HG02970 (cell line): ENCODE measurements at regions not wholly inside any gene's neighbourhood (a gene's known extent, or its start where the extent isn't known, plus 50 kb on each side); places are given as distances from the start of the nearest gene placed in this dataset.

Experiments
- ATAC-seq: cut with Tn5 transposase; IDR thresholded peaks from one replicate; pipeline ENCODE4 v1.9.1; 2021; ENCODE audit warnings: mild to moderate bottlenecking, moderate library complexity, moderate number of reproducible peaks; ENCODE audit not compliant: unreplicated experiment, low FRiP score

GRCh38 chr2:76467326-76467725, 756.6 kb upstream of the GCFC2 start:
- ATAC-seq = no peak

DNA sequence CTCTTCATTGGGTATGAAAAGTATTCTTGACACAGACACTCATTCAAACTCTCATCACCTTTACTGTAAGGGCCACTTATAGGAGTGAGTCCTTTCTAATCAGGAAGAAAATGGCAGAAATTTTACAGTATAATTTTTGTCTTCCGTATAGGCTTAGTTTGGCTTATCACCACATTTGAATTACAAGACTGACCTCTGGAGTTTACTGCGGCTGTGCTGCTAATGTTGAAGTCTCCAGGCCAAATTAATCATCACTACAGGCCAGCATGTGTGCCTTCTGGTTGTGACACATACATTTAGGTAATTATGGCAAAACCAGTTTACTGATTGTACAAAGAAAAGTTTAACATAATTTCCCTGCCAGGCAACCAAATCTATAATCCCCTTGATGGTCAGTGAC, 753.6 kb upstream of the GCFC2 start:
- no peak for ATAC-seq

- no peak for ATAC-seq
These were observed 750.7 kb upstream of the GCFC2 start for GRCh38 chr2:76461431-76461830.

DNA sequence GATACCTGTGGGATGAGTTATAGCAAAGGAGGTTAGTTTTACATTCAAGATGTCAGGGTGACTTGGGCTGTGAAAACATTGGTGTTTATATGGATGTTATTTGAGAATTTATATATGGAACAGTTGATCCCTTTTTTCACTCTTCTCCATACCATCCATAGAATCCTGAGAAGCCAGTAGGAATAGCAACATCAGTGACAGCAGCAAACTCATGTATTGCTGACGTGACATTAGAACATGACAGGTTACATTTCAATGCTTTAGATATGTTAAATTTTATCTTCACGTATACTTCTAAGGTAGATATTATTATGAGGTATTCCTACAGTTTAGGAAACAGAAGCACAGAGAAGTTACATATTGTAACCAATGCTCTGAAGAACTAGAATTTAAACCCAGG, 745.2 kb upstream of the GCFC2 start:
- ATAC-seq = no peak

DNA sequence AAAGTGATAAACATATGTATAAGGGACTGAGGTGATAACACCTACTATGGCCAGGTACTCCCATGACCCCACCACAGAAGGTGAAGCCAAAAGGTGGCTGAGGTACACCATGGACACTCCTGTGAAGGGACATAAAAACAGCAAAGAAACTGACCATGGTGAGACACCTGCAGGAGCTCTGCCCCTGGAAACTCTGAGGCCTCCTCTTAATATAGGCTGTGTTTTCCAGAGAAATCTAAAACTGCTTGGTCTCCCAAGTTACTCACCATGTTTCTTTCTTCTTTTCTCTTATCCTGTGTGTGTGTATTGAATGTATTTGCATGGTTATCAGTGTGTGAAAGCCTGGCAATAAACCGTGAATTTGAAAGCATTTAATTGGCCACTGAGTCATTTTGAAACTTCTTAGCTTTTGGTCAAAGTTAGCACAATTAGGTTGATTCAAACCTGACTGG, 739.3 kb upstream of the GCFC2 start:
- no peak for ATAC-seq

- ATAC-seq = no peak
These were observed 738.2 kb upstream of the GCFC2 start for GRCh38 chr2:76448956-76449355.

GRCh38 chr2:76447294-76447693, 736.6 kb upstream of the GCFC2 start:
- ATAC-seq = no peak

DNA sequence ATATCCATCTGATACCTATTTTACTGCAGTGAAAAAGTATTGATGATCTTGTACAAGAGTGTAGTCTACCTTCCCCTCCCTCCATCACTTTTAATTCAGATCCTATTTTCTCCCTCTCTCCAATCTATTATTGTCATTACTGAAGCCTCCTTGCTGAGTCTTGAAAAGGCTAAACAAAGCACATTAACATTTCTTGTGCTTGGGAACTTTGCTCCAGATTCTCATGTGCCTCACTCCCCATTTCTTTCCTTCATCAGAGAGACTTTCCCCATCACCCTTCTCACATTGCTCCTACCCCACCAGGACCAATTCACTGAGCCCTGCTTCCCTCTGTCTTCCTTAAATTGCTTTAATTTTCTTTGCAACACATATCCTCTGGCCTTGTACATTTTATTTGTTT, 736.2 kb upstream of the GCFC2 start:
- no peak for ATAC-seq

DNA sequence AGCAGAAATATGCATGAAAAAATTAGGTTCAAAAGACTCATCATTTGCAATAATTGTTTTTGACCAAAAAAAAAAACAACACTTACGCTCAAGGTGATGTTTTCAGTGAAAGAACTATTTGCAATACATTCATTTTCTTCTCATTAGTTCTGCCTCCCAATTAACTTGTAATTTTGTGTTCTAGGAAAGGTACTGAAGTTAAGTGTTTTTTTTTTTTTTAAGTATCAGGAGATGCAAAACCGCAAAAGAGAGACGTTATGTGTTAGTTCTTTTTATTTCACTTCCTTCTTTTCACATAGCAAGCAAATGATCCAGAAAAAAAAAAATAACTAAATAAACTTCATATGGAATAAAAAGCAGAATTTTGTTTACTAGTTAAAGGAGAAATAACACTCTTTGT, 735.2 kb upstream of the GCFC2 start:
- ATAC-seq = no peak

GRCh38 chr2:76444732-76445131, 734.0 kb upstream of the GCFC2 start:
- ATAC-seq = no peak

DNA sequence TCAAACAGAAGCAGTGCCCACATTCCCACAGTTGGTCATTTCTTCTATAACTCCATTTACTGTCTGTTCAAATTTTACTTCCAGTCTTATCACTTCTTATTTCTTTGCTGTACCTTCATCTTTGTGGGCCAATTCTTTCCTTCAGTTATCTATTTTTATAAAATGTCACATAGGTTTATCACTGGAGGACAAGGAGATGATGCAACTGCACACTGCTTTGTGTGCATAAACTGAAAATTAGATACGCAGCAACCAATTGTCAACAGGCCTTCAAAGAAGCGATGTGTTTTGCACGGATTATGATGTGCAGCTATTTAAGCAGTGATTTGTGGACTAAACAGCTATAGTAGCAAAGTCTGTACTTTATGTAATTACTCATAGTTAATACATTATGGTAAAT, 726.8 kb upstream of the GCFC2 start:
- ATAC-seq = no peak

DNA sequence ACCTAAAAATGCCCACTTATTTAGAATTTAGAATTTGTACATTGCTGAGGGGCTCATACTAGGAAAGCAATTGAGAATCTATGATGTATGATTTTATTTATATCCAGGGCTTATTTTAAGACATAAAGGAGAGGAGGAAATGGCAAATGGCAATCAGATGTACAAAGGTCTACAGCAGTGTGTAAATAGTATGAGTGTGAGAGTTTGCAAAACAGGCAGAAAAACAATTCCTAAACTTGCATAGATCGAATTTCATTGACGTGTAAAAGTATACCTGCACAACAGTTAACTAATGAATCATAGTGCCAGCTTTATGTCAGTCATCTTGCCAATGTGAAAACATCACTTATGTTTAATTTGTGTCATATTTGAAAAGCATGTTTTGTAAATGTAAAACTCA, 718.7 kb upstream of the GCFC2 start:
- no peak for ATAC-seq

GRCh38 chr2:76427452-76427851, 716.7 kb upstream of the GCFC2 start:
- no peak for ATAC-seq

DNA sequence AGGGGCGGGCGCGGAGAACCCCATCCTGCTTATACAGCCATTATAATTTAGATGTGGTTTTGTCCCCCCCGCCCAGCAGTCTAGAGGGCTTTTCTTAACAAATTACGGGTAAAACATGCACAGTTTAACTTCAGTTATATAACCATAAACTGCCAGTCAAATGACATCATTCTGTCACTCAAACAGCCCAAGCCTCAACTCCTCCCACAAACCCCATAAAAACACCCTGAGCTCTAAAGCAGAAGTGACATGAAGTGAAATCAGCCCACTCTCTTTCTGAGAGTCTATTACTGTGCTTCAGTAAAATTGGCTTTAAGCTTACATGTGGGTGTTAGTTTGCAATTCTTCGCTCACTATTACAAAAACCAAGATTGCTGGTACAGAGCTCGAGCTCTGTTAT, 705.1 kb upstream of the GCFC2 start:
- no peak for ATAC-seq

DNA sequence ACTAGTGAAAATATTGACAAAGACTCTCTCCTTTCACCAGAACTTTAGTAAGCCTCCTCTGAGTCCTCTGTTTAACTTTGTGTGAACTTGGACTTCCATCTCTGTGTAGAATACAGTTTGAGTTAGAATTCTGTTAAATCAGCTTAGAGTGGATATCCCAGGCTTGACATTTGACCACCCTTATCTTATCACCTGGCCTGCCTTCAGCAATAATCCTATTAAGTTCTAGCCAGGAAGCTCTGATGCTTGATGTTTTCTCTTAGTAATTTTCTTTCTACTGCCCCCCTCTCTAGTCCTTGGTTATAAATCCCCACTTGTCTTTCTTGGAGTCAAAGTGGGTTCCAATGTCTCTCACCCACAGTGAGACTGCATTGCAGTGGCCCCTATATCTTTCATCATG, 702.7 kb upstream of the GCFC2 start:
- ATAC-seq = no peak

DNA sequence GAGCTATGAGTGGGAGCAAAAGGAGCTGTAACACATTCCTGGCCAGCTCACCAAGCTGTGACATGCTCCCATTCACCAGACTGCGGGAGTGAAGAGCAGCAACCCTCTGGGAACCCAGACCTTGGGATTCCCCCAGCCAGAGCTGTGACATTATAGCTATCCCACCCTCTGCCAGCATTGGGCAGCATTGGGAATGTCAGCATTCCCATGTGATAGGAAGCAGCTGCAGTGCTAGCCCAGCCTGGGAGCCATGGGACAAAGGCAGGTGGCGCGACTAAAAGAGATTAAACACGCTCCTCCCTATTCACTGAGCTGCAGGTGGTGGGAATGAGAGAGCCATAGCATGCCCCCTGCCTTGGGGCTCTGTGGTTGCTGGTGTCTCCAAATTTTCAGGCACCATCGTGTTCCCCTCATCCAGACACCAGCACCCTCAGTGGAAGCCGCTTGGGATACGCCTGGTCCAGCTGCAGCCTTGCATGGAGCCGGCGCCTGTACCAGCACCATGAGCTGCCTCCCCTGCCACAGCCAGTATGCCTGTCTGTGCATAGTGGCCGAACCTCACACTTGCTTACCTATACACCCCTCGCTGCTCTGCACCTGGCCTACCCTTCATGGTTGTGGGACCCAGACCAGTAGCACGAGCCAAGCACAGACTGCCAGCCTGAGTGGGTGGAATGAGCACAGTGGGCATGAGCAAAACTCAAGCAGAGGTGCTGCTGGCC, 695.6 kb upstream of the GCFC2 start:
- no peak for ATAC-seq

DNA sequence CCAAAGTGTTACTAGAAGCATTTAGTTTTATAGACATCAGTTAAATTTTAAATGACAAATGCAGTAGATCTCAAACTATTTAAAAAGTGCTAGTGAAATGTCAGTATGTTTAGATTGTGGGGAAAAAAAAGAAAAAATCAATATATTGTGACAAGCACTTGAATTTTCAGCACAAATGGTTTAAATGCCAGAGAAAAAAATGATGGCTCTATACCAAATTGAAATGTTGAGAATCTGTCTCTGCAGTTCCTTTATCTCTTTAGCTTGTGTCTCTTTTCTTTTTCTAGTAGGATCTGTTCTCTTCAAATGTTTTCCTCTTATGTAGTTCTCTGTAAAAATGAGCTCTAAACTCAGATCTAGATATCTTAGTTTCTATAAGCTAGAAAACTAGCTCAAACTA, 682.6 kb upstream of the GCFC2 start:
- no peak for ATAC-seq

- ATAC-seq = no peak
These were observed 681.0 kb upstream of the GCFC2 start for GRCh38 chr2:76391678-76392077.

DNA sequence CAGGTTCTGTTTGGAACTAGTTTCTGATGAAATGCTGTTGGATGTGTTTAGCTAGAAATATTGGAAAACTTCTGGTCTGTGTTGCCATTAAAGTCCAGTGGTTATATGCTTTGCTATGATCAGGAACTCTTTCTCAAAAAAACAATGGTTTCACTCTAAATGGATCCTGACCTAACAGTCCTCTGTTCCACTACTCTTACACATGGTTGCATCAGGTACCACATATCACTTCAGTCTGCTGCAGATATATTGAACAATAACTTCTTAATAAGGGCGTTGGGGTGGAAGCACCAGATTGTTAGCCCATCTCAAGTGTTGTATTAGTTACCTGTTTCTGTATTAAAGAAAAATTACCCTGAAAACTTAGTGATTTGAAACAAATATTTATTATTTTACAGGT, 676.6 kb upstream of the GCFC2 start:
- no peak for ATAC-seq

DNA sequence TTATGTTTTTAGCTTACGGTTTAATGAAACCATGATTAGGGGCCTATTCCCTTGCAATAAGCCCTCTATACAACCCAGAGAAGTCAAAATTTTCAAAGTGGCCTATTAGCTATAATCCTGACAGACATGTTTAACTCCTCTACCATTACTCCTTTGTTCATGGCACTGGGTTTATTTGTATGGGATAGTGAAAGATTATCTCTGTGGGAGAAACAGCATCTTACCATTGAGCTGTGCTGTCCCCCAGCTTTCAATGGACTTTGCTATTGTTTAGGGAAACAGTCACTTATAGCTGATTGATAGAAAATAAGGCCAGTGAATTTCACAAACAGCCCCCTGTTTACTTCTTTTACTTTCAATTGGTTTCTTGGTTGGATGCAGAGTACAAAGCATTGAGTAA, 675.2 kb upstream of the GCFC2 start:
- no peak for ATAC-seq

DNA sequence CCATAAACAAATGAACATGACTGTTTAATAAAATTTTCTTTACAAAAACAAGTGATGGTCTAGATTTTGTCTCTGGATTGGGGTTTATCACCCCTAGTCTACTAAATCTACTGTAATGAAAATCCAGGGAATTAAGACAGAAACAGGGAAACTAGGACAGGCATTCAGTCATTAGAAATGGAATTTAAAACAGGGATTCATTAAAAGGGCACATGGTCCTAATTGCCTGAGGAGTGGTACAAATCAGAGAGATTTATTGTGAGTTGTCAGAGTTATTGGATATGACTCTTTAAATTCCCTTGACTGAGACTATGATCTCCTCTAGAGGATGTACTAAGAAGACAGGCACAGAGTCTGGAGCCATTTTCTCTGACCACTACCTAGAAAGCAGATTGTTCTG, 670.9 kb upstream of the GCFC2 start:
- ATAC-seq = no peak

- no peak for ATAC-seq
These were observed 667.4 kb upstream of the GCFC2 start for GRCh38 chr2:76378140-76378539.

- ATAC-seq = no peak
These were observed 630.7 kb upstream of the GCFC2 start for GRCh38 chr2:76341439-76341838.
